Gastrocnemius medialis (tissue), 4 donors: ENCODE measurements at regions not wholly inside any gene's neighbourhood (a gene's known extent, or its start where the extent isn't known, plus 50 kb on each side); places are given as distances from the start of the nearest gene placed in this dataset.

Experiments
- ATAC-seq, 2 donors: fragments of 150-250 bp; one replicate each; pipeline ENCODE4 v1.9.1; 2016
- DNase-seq, 2 donors: peaks; one replicate each; pipeline ENCODE4 v3.0.0-alpha.2; 2019
- H3K27ac ChIP-seq, 4 donors: fragments of 200-600 bp; sonication (generic); 1 replicate in 1 of 4; 2 replicates in 3 of 4; pipeline ENCODE4 v1.5.1; 2016 to 2018; ENCODE audit warnings: mild to moderate bottlenecking in 2 of 4, moderate library complexity in 1 of 4
- H3K27me3 ChIP-seq, 3 donors: fragments of 200-600 bp; sonication (generic) in 2 of 3; 1 replicate in 1 of 3; 2 replicates in 2 of 3; pipeline versions ENCODE4 v1.5.1 to v1.6.0; 2016 to 2019; ENCODE audit warnings: mild to moderate bottlenecking in 1 of 3, moderate library complexity in 1 of 3
- H3K36me3 ChIP-seq, 2 donors: fragments of 200-600 bp; sonication (generic) in 1 of 2; one replicate each; pipeline ENCODE4 v1.5.1; 2017 to 2018
- H3K4me1 ChIP-seq, 2 donors: fragments of 200-600 bp; sonication (generic) in 1 of 2; one replicate each; pipeline ENCODE4 v1.5.1; 2016 to 2017; ENCODE audit warnings: mild to moderate bottlenecking in 2 of 2
- H3K4me3 ChIP-seq, 4 donors: fragments of 200-600 bp; sonication (generic) in 3 of 4; 1 replicate in 1 of 4; 2 replicates in 3 of 4; pipeline ENCODE4 v1.5.1; 2016 to 2019; ENCODE audit warnings: mild to moderate bottlenecking in 2 of 4
- H3K9me3 ChIP-seq, 3 donors: fragments of 200-600 bp; sonication (generic) in 2 of 3; 1 replicate in 1 of 3; 2 replicates in 2 of 3; pipeline ENCODE4 v1.5.1; 2016 to 2019
- POLR2A ChIP-seq, 2 donors: fragments of 450-650 bp; IDR thresholded peaks; one replicate each; pipeline ENCODE4 v1.6.1; 2017; ENCODE audit warnings: antibody characterized with exemption in 2 of 2, mild to moderate bottlenecking in 2 of 2, moderate library complexity in 2 of 2
- in situ Hi-C, 4 donors: fragments of 200-750 bp; cut with MboI; loops; one replicate each; pipeline versions ENCODE4 v1.15.0 to v1.8.0; 2017; ENCODE audit warnings: low sequenced_read_pairs in 4 of 4
- intact Hi-C: fragments of 100-400 bp; cut with DNase I; formaldehyde crosslinking; loops from one replicate; pipeline ENCODE4 v1.15.1; 2023; ENCODE audit warnings: low total_unique reads
- TF ChIP-seq, protein P1 (sequence below), 5 experiments: fragments of 450-650 bp in 3 of 5; fragments of 200-600 bp in 2 of 5; sonication (generic) in 2 of 5; IDR thresholded peaks in 4 of 5; conservative IDR thresholded peaks in 1 of 5; 1 replicate in 4 of 5; 2 replicates in 1 of 5; pipeline ENCODE4 v1.5.1; 2016 to 2019; ENCODE audit warnings: antibody characterized with exemption in 5 of 5, mild to moderate bottlenecking in 3 of 5, moderate library complexity in 3 of 5

DNA sequence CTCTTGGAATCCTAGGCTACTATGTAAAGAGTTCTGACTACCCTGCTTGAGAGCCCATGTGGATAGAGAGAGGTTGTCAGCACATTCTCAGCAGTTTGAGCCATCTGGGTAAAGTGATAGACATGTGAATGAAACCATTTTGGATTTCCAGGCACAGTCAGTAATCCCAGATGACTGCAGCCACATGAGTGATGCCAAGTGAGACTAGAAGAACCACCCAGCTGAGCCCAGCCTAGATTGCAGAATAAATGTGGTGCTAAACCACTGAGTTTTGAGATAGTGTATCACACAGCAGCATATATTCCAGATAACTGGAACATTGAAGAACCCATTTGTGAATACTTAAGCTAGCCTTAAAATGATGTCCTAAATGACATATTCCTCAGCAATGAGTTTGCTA lies 166.2 kb downstream of the ATP6V1G3 start:
- in situ Hi-C loops: loop anchor here in 2 of 4 donors (25.0 kb wide), 1 partner anchor 287 kb away; no protein-coding TSS in a partner anchor
- Histone ChIP-seq H3K9me3 (no peaks in the 10 kb centered on the region), H3K4me3 (no peak overlapping the region), H3K27me3 (no peaks in the 10 kb centered on the region), H3K4me1 (no peaks in the 10 kb centered on the region), H3K36me3 (no peaks in the 10 kb centered on the region), H3K27ac (no peak overlapping the region)
- intact Hi-C loops: no loop called here
- DNase-seq (no peak), ATAC-seq (no peak)
- TF ChIP-seq, protein P1, sequence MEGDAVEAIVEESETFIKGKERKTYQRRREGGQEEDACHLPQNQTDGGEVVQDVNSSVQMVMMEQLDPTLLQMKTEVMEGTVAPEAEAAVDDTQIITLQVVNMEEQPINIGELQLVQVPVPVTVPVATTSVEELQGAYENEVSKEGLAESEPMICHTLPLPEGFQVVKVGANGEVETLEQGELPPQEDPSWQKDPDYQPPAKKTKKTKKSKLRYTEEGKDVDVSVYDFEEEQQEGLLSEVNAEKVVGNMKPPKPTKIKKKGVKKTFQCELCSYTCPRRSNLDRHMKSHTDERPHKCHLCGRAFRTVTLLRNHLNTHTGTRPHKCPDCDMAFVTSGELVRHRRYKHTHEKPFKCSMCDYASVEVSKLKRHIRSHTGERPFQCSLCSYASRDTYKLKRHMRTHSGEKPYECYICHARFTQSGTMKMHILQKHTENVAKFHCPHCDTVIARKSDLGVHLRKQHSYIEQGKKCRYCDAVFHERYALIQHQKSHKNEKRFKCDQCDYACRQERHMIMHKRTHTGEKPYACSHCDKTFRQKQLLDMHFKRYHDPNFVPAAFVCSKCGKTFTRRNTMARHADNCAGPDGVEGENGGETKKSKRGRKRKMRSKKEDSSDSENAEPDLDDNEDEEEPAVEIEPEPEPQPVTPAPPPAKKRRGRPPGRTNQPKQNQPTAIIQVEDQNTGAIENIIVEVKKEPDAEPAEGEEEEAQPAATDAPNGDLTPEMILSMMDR (IDR thresholded peaks at IDR 0.05 in 4 of 5, conservative IDR thresholded peaks at IDR 0.05 in 1 of 5): no peak
- no peak for TF ChIP-seq POLR2A (IDR thresholded peaks at IDR 0.05)

DNA sequence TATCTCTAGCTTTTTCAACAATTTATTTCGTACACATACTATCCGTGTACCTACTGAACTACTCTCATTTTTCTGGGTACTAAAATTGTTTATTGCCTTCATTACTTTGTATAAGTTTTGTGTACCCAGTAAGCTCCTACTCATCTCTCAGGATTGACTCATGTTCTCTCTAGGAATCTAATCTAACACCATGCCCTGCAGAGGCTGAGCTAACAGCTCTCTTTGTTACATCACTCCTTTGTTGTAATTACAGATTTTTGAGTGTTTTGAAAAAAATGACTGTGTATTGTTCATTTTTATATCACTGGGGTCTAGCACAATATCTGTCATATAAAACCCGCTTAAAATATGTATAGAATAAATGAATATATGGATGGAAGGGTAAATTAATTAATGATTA lies 167.1 kb downstream of the ATP6V1G3 start:
- in situ Hi-C loops (loop anchor here in 2 of 4 donors (25.0 kb wide), 1 partner anchor 286 kb away; no protein-coding TSS in a partner anchor), intact Hi-C loops (no loop called here)
- DNase-seq (no peak), ATAC-seq (no peak)
- Histone ChIP-seq H3K4me3 (no peak overlapping the region), H3K27me3 (no peaks in the 10 kb centered on the region), H3K27ac (no peak overlapping the region), H3K9me3 (no peaks in the 10 kb centered on the region), H3K4me1 (no peaks in the 10 kb centered on the region), H3K36me3 (no peaks in the 10 kb centered on the region)
- TF ChIP-seq, protein P1 (IDR thresholded peaks at IDR 0.05 in 4 of 5, conservative IDR thresholded peaks at IDR 0.05 in 1 of 5): no peak
- TF ChIP-seq POLR2A (IDR thresholded peaks at IDR 0.05): no peak
